ENCODE measurements at regions not wholly inside any gene's neighbourhood (a gene's known extent, or its start where the extent isn't known, plus 50 kb on each side); places are given as distances from the start of the nearest gene placed in this dataset.

GRCh38 chrX:104329731-104330130 lies 75.0 kb upstream of the ESX1 start:
- TF ChIP-seq, protein P1, sequence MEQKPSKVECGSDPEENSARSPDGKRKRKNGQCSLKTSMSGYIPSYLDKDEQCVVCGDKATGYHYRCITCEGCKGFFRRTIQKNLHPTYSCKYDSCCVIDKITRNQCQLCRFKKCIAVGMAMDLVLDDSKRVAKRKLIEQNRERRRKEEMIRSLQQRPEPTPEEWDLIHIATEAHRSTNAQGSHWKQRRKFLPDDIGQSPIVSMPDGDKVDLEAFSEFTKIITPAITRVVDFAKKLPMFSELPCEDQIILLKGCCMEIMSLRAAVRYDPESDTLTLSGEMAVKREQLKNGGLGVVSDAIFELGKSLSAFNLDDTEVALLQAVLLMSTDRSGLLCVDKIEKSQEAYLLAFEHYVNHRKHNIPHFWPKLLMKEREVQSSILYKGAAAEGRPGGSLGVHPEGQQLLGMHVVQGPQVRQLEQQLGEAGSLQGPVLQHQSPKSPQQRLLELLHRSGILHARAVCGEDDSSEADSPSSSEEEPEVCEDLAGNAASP (CRISPR knock-in tag; IDR thresholded peaks at IDR 0.05; ENCODE audit: borderline replicate concordance), result no peak
- TF ChIP-seq ZNF343 (CRISPR knock-in tag; IDR thresholded peaks at IDR 0.05) (no peak), ETV5 (CRISPR knock-in tag; IDR thresholded peaks at IDR 0.05; ENCODE audit: borderline replicate concordance) (no peak), DBP (CRISPR knock-in tag; IDR thresholded peaks at IDR 0.05; ENCODE audit: not compliant biosample characterization) (no peak), KDM5B (CRISPR knock-in tag; IDR thresholded peaks at IDR 0.05; ENCODE audit: borderline replicate concordance) (no peak), AKAP8 (CRISPR knock-in tag; IDR thresholded peaks at IDR 0.05) (no peak), HIC2 (CRISPR knock-in tag; IDR thresholded peaks at IDR 0.05; ENCODE audit: low read depth) (no peak), ZNF550 (CRISPR knock-in tag; IDR thresholded peaks at IDR 0.05; ENCODE audit: borderline replicate concordance) (no peak)
- TF ChIP-seq, protein P2, sequence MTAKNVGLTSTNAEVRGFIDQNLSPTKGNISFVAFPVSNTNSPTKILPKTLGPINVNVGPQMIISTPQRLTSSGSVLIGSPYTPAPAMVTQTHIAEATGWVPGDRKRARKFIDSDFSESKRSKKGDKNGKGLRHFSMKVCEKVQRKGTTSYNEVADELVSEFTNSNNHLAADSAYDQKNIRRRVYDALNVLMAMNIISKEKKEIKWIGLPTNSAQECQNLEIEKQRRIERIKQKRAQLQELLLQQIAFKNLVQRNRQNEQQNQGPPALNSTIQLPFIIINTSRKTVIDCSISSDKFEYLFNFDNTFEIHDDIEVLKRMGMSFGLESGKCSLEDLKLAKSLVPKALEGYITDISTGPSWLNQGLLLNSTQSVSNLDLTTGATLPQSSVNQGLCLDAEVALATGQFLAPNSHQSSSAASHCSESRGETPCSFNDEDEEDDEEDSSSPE (CRISPR knock-in tag; IDR thresholded peaks at IDR 0.05), result no peak
- H3K4me3 ChIP-seq (replicated peaks in 1 of 3; ENCODE audit: insufficient read depth in 1 of 3, low read depth in 2 of 3, low read length in 3 of 3), result no peak overlapping the region
- no peaks in the 10 kb centered on the region for H3K27me3 ChIP-seq (ENCODE audit: control insufficient read depth in 1 of 2, insufficient read depth in 2 of 2, low read length in 2 of 2)
- no peak for FAIRE-seq
- no peak for ATAC-seq
- no peak overlapping the region for H2AFZ ChIP-seq (ENCODE audit: low read length)
- H3K27ac ChIP-seq (ENCODE audit: extremely low read length, insufficient read depth, low read length), result no peak overlapping the region
- ChIA-PET CTCF (ENCODE audit: low intra/inter-chr PET ratio, low total read pairs) (no interaction called here), POLR2A (no interaction called here)
- H3K9ac ChIP-seq (ENCODE audit: insufficient read depth, low read depth, low read length), result no peak overlapping the region
- no peaks in the 10 kb centered on the region for H3K4me1 ChIP-seq (ENCODE audit: insufficient read depth, low read length)
- no peaks in the 10 kb centered on the region for H4K20me1 ChIP-seq (ENCODE audit: insufficient read depth, low read length)
- intact Hi-C loops (cut with micrococcal nuclease; ENCODE audit: unreplicated experiment), result no loop called here
- in situ Hi-C loops (cut with HindIII; ENCODE audit: extremely low pct_ligation_motif_present, low pct_unique_long_range_greater_than_20kb), result no loop called here
- no TSS peak for BruUV-seq (replicated peaks)
- WGBS (ENCODE audit: low lambda C conversion rate), result 66% methylated on average over 5 of the region's 7 CpGs
- H3K36me3 ChIP-seq (replicated peaks in 1 of 2; ENCODE audit: control insufficient read depth in 1 of 2, insufficient read depth in 2 of 2, low read length in 2 of 2), result no peaks in the 10 kb centered on the region
- no peaks in the 10 kb centered on the region for H3K9me3 ChIP-seq (ENCODE audit: low read length)
- H3K4me2 ChIP-seq (ENCODE audit: low read depth, low read length), result no peak overlapping the region
- H3K79me2 ChIP-seq (ENCODE audit: insufficient read depth, low read length), result no peaks in the 10 kb centered on the region
- no peak for DNase-seq (ENCODE audit: low spot score)
